ENCODE measurements at regions not wholly inside any gene's neighbourhood (a gene's known extent, or its start where the extent isn't known, plus 50 kb on each side); places are given as distances from the start of the nearest gene placed in this dataset.

DNA sequence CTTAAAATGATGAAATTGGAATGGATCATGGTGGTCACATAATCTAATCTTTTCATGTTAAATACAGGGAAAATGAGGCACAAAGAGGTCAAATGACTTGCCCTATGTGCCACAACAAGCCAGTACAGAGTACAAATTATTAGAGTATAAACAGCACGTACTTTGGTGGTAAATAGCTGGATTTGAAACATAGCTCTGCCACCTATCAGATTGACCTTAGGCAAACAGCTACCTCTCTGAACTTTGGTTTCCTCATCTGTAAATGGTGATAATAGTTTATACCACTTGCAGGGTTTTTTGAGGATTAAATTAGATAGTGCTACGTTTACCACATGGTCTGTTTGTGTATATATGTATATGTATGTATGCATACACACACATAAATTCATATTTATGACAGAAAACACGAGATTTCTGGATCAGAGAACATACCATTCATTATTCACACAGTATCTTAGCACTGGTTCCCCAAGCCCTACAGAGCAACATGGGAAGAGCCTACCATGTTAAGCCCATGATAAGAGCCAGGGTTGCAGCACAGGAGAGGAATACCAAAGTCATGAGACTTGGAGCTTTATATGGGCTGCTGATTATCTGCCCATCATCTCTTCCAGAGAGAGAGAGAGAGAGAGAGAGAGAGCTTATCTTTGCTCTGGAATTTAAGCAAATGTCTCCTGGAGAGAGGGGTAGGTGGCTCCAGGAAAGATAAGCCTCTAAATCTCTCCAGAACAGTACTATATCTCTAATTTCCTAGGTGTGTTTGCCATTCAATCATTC, 73.5 kb downstream of the MDH1 start:
- Histone ChIP-seq H3K9me2 (replicated peaks; ENCODE audit: insufficient read depth) (no peaks in the 10 kb centered on the region), H3K9me3 (ENCODE audit: low read depth) (no peaks in the 10 kb centered on the region), H2AFZ (no peak overlapping the region), H3K36me3 (replicated peaks; ENCODE audit: insufficient read depth, low read depth) (no peaks in the 10 kb centered on the region), H3K27me3 (no peaks in the 10 kb centered on the region), H3K79me2 (no peaks in the 10 kb centered on the region), H3K4me2 (no peak overlapping the region), H3K27ac (peak overlapping the region; percentile 48), H3K4me3 (no peak overlapping the region), H4K20me1 (ENCODE audit: insufficient read depth, poor library complexity, severe bottlenecking) (no peaks in the 10 kb centered on the region), H3K4me1 (ENCODE audit: insufficient read depth) (peaks cover 7% of the 10 kb centered on the region)
- DNase-seq (ENCODE audit: low spot score), result peak; percentile 21
- TF ChIP-seq EZH2phosphoT487 (IDR thresholded peaks at IDR 0.05; ENCODE audit: low read depth, severe bottlenecking, unreplicated experiment) (no peak), EZH2 (IDR thresholded peaks at IDR 0.05; ENCODE audit: borderline replicate concordance) (no peak), CTCF (IDR thresholded peaks at IDR 0.05; ENCODE audit: poor library complexity) (no peak)
- WGBS (ENCODE audit: low lambda C conversion rate, missing lambda C conversion rate), result 55% methylated on average over 3 of the region's 3 CpGs

DNA sequence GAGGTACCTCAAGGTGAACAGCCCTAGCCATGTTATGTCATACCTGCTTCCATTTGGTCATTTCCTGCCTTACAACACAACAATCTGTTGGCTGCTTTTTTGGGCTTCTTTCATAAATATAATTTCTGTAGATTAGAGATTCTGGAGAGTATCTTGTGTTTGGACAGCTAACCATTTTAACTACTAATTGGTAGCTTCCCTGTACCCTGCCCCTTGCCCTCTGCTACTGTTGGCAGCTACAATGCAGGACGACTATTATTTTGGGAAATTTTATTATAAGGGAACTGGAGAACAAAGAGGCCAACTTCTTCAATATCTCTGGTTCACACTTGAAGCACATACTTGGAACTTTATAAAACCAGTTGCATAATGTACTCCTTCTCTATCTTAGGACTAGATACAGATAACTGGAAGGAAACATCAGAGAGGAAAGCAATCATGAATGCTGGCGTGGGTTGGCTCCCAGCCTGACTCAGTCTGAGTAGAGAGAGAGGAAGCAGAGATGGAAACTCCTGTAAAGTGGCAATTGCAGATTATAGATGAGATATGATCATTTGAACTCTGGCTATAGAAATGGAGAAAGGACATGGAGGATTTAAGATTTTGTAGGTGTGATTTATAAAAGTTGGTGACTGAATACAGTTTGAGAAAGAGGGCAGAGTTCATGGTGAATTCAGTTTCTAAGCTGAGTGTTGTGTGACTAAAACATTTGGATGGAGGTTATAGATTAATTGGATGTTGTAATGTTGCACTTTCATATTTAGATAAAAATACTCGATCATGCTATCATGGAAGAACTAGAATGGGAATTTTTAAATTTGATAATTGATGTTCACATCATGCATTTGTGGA, 74.5 kb downstream of the MDH1 start:
- no peaks in the 10 kb centered on the region for H3K79me2 ChIP-seq
- H4K20me1 ChIP-seq (ENCODE audit: insufficient read depth, poor library complexity, severe bottlenecking), result no peaks in the 10 kb centered on the region
- no peak overlapping the region for H3K4me2 ChIP-seq
- no peaks in the 10 kb centered on the region for H3K9me2 ChIP-seq (replicated peaks; ENCODE audit: insufficient read depth)
- peaks cover 7% of the 10 kb centered on the region for H3K4me1 ChIP-seq (ENCODE audit: insufficient read depth)
- H3K9me3 ChIP-seq (ENCODE audit: low read depth), result no peaks in the 10 kb centered on the region
- peak overlapping the region; percentile 48 for H3K27ac ChIP-seq
- H2AFZ ChIP-seq, result no peak overlapping the region
- no peaks in the 10 kb centered on the region for H3K36me3 ChIP-seq (replicated peaks; ENCODE audit: insufficient read depth, low read depth)
- H3K27me3 ChIP-seq, result no peaks in the 10 kb centered on the region
- no peak for DNase-seq (ENCODE audit: low spot score)
- TF ChIP-seq CTCF (IDR thresholded peaks at IDR 0.05; ENCODE audit: poor library complexity), result no peak
- WGBS (ENCODE audit: low lambda C conversion rate, missing lambda C conversion rate), result 68% methylated on average over 3 of the region's 3 CpGs
- no peak overlapping the region for H3K4me3 ChIP-seq

DNA sequence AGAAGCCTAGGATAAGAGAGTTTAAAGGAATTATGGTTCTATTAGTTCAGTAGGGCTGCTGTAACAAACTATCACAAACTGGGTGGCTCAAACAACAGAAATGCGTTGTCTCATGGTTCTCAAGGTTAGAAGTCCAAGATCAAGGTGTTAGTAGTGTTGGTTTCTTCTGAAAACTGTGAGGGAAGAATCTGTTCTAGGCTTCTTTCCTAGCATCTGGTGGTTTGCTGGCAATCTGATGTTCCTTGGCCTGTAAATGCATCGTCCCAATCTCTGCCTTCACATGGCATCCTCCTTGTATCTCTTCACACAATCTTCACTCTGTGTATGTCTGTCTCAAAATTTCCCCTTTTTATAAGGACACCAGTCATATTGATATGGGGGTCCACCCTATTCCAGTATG, 76.3 kb downstream of the MDH1 start:
- H3K9me2 ChIP-seq (replicated peaks; ENCODE audit: insufficient read depth), result no peaks in the 10 kb centered on the region
- H3K4me1 ChIP-seq (ENCODE audit: insufficient read depth), result peaks cover 5% of the 10 kb centered on the region
- no peak overlapping the region for H3K4me2 ChIP-seq
- no peak for DNase-seq (ENCODE audit: low spot score)
- H3K36me3 ChIP-seq (replicated peaks; ENCODE audit: insufficient read depth, low read depth), result no peaks in the 10 kb centered on the region
- H2AFZ ChIP-seq, result no peak overlapping the region
- H4K20me1 ChIP-seq (ENCODE audit: insufficient read depth, poor library complexity, severe bottlenecking), result no peaks in the 10 kb centered on the region
- no peaks in the 10 kb centered on the region for H3K9me3 ChIP-seq (ENCODE audit: low read depth)
- no peaks in the 10 kb centered on the region for H3K27me3 ChIP-seq
- no peaks in the 10 kb centered on the region for H3K79me2 ChIP-seq
- peak overlapping the region; percentile 46 for H3K27ac ChIP-seq
- TF ChIP-seq EZH2 (IDR thresholded peaks at IDR 0.05; ENCODE audit: borderline replicate concordance) (no peak), CTCF (IDR thresholded peaks at IDR 0.05; ENCODE audit: poor library complexity) (no peak), EZH2phosphoT487 (IDR thresholded peaks at IDR 0.05; ENCODE audit: low read depth, severe bottlenecking, unreplicated experiment) (no peak)
- 42% methylated on average over 2 of the region's 2 CpGs for WGBS (ENCODE audit: low lambda C conversion rate, missing lambda C conversion rate)
- no peak overlapping the region for H3K4me3 ChIP-seq

All from hepatocyte (in vitro differentiated cells).